GM10248 (cell line): ENCODE measurements at regions not wholly inside any gene's neighbourhood (a gene's known extent, or its start where the extent isn't known, plus 50 kb on each side); places are given as distances from the start of the nearest gene placed in this dataset.

ENCODE experiments used
- CTCF ChIA-PET: fragments of 300-600 bp; sonication (Branson Sonifier 250); formaldehyde crosslinking; extraction: SDS; loops from one replicate; lab custom pipeline; 2021; ENCODE audit warnings: antibody characterized with exemption; lab: Yijun Ruan, JAX
- POLR2A ChIA-PET: fragments of 350-650 bp; sonication (Branson Sonifier 250); formaldehyde crosslinking; extraction: SDS; loops from one replicate; lab custom pipeline; 2020; ENCODE audit warnings: antibody characterized with exemption; lab: Yijun Ruan, JAX
- DNase-seq: peaks from one replicate; pipeline ENCODE4 v3.0.0; 2012; ENCODE audit errors: extremely low spot score
- CTCF ChIP-seq: IDR thresholded peaks from 2 replicates; pipeline ENCODE4 v1.5.1; 2012; ENCODE audit warnings: mild to moderate bottlenecking, low read depth; ENCODE audit errors: extremely low read depth, missing control alignments, control extremely low read depth

- no peak for TF ChIP-seq CTCF
- ChIA-PET CTCF (no interaction called here), POLR2A (no interaction called here)
- no peak for DNase-seq
Measured at GRCh38 chr4:133467290-133467947, 318.3 kb downstream of the PCDH10 start.

GRCh38 chr4:133465022-133465421 lies 315.9 kb downstream of the PCDH10 start:
- ChIA-PET POLR2A (no interaction called here), CTCF (no interaction called here)
- no peak for TF ChIP-seq CTCF
- no peak for DNase-seq

- CTCF ChIA-PET: no interaction called here
Measured at GRCh38 chr4:133464311-133464710, 315.2 kb downstream of the PCDH10 start.

DNA sequence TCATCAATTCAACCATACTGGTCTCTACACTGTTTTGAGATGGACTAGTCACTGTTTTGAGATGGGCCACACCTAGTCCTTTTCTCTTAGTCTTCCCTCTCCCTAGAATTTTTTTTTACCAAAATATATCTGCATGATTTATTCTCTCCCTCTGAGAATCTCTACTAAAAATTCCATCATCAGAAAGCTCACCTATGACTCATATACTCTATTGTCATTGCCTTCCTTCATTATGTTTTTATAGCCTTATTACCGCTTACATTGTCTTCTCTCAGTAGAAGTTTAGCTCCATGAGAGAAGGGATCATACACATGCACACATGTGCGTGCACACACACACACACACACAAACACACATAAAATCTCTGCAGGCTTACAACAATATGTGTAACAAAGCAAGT lies 303.6 kb downstream of the PCDH10 start:
- no peak for DNase-seq
- CTCF ChIA-PET: no interaction called here
- POLR2A ChIA-PET: no interaction called here
- no peak for TF ChIP-seq CTCF

More at GRCh38 chr4:133464311-133464710, 315.2 kb downstream of the PCDH10 start:
- TF ChIP-seq CTCF: no peak
- DNase-seq: no peak
- POLR2A ChIA-PET: no interaction called here

DNA sequence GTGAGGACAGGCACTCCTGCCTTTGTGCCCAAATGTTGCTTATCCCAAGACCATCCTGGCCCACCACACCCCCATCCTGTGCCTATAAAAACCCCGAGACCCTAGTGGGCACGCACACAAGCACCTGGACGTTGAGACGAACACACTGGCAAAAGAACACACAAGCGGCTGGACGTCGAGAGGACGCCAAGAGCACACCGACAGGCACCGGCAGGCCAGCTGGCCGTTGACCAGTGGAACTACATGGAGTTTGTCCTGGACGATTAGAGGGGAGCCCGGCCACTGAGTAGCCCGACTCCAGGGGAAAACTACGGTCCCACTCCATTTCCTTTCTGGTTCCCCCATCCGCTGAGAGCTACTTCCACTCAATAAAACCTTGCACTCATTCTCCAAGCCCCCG lies 301.7 kb downstream of the PCDH10 start:
- DNase-seq: no peak
- TF ChIP-seq CTCF: no peak
- CTCF ChIA-PET: no interaction called here
- POLR2A ChIA-PET: no interaction called here

- ChIA-PET CTCF (interaction anchor here (1.1 to 2.0 kb wide), 3 partner anchors 10 to 21 kb away, joined by 3 to 6 read pairs (median 3); no protein-coding TSS in a partner anchor), POLR2A (no interaction called here)
- no peak for TF ChIP-seq CTCF
- DNase-seq: no peak
Measured at GRCh38 chr4:133440404-133440803, 291.3 kb downstream of the PCDH10 start.
